ENCODE measurements at regions not wholly inside any gene's neighbourhood (a gene's known extent, or its start where the extent isn't known, plus 50 kb on each side); places are given as distances from the start of the nearest gene placed in this dataset.

DNA sequence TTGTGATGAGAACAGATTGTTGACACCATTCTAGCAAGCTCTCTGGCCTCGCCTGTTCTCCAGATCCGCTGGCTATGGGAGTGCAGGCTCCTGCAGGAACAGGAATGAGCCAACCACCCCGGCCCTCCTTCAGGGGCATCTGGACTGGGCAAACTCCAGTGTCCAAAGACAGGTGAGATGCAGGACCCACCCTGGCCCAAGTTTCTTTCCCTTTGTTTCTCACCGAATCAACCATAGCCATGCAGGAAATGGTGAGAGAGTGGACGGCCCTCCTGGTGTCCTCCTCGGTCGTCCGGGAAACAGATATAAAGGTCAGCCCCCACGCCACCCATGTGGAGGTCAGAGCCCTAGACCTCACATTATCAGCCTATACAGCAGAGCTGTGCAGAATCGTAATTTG, 108.6 kb upstream of the IRX2 start:
- Mint-ChIP-seq H3K4me1 (ENCODE audit: low read depth) (no peaks in the 10 kb centered on the region), H3K27ac (no peak overlapping the region), H3K36me3 (ENCODE audit: low read depth) (no peaks in the 10 kb centered on the region), H3K27me3 (ENCODE audit: insufficient read depth) (no peaks in the 10 kb centered on the region; the same call in 1 of the 2 replicates), H3K9me3 (peaks cover 47% of the 10 kb centered on the region), H3K4me3 (no peak overlapping the region)
- DNase-seq: no peak
- TF ChIP-seq, protein P1, sequence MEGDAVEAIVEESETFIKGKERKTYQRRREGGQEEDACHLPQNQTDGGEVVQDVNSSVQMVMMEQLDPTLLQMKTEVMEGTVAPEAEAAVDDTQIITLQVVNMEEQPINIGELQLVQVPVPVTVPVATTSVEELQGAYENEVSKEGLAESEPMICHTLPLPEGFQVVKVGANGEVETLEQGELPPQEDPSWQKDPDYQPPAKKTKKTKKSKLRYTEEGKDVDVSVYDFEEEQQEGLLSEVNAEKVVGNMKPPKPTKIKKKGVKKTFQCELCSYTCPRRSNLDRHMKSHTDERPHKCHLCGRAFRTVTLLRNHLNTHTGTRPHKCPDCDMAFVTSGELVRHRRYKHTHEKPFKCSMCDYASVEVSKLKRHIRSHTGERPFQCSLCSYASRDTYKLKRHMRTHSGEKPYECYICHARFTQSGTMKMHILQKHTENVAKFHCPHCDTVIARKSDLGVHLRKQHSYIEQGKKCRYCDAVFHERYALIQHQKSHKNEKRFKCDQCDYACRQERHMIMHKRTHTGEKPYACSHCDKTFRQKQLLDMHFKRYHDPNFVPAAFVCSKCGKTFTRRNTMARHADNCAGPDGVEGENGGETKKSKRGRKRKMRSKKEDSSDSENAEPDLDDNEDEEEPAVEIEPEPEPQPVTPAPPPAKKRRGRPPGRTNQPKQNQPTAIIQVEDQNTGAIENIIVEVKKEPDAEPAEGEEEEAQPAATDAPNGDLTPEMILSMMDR (IDR thresholded peaks at IDR 0.05): no peak

DNA sequence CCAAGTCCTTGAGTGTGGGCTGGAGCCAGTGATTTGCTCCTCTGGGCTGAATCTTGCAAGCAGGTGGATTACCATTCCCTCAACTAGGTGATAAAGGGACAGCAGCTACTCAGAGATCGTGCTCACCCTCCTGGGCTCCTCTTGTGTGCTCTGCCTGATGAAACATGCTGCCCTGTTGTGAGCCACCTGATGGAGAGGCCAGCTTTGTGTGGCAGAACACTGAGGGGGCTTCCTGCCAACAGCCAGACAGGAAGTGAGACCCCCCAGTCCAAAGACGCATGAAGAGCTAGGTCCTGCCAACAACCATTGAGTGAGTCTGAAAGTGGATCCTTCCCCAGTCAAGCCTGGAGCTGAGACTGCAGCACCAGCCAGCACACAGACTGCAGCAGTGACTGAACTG, 106.4 kb upstream of the IRX2 start:
- Mint-ChIP-seq H3K27ac (no peak overlapping the region), H3K4me3 (no peak overlapping the region), H3K4me1 (ENCODE audit: low read depth) (no peaks in the 10 kb centered on the region), H3K27me3 (ENCODE audit: insufficient read depth) (no peaks in the 10 kb centered on the region; the same call in 1 of the 2 replicates), H3K9me3 (peaks cover 44% of the 10 kb centered on the region), H3K36me3 (ENCODE audit: low read depth) (no peaks in the 10 kb centered on the region)
- TF ChIP-seq, protein P1 (IDR thresholded peaks at IDR 0.05): no peak
- no peak for DNase-seq

DNA sequence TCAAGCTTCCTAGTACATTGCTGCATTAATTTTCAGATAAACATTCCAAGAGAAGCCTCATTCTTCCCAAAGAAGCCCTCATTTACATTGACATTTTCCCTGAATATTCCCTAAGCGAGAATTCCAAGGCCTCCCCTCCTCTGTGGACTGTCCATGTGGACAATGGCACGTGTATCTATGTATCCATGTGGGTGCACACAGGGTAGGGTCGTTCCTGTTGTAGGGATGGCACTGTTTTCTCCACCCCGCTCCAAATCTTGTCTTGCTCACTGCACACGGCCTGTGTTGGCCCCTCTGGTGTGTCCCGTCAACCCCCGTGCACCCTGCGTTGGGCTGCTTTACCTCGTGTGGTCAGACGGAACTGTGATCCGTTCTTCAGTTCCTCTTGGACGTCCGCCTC, 104.7 kb upstream of the IRX2 start:
- no peaks in the 10 kb centered on the region; the same call in 1 of the 2 replicates for H3K27me3 Mint-ChIP-seq (ENCODE audit: insufficient read depth)
- H3K27ac Mint-ChIP-seq: no peak overlapping the region
- no peak overlapping the region for H3K4me3 Mint-ChIP-seq
- TF ChIP-seq, protein P1 (IDR thresholded peaks at IDR 0.05): no peak
- H3K4me1 Mint-ChIP-seq (ENCODE audit: low read depth): no peaks in the 10 kb centered on the region
- H3K36me3 Mint-ChIP-seq (ENCODE audit: low read depth): no peaks in the 10 kb centered on the region
- peaks cover 48% of the 10 kb centered on the region for H3K9me3 Mint-ChIP-seq
- DNase-seq: no peak

DNA sequence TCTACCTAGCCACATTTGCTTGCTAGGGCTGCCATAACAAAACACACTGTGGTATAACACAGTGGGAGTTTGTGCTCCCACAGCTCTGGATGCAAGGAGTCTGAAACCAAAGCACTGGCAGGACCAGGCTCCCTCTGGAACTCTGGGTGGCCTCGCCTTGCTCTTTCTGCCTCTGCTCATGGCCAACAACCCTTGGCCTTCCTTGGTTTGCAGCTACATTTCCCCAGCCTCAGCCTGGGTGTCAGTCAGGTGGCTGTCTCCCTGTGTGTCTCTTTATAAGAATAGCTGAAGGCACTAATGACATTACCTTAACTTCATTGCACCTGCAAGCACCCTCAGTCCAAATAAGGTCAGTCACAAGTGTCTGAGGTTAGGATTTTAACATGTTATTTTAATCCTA, 101.0 kb upstream of the IRX2 start:
- Mint-ChIP-seq H3K4me3 (no peak overlapping the region), H3K36me3 (ENCODE audit: low read depth) (no peaks in the 10 kb centered on the region), H3K27me3 (ENCODE audit: insufficient read depth) (no peaks in the 10 kb centered on the region), H3K4me1 (ENCODE audit: low read depth) (no peaks in the 10 kb centered on the region), H3K27ac (no peak overlapping the region), H3K9me3 (peaks cover 49% of the 10 kb centered on the region)
- DNase-seq: no peak
- TF ChIP-seq, protein P1 (IDR thresholded peaks at IDR 0.05): no peak

DNA sequence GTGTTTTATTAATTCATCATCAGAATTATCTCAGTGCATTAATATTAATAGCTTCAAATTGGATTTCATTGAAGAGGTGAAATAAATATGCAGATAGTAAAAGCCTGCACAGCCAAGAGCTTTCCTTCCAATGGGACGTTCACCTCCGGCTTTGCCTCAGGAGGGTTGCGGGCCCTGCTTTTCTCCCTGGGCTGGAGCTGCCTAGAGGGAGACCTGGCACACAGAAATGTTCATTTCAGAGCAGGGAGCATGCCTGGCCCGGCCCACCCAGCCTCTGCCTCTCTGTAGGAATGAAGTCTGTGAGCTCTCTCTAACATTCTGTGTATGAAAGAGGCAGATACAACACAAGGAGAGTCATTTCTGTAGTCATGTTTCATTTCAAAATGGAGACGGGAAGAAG, 100.4 kb upstream of the IRX2 start:
- no peaks in the 10 kb centered on the region for H3K36me3 Mint-ChIP-seq (ENCODE audit: low read depth)
- TF ChIP-seq, protein P1 (IDR thresholded peaks at IDR 0.05): no peak
- peaks cover 46% of the 10 kb centered on the region for H3K9me3 Mint-ChIP-seq
- H3K4me1 Mint-ChIP-seq (ENCODE audit: low read depth): no peaks in the 10 kb centered on the region
- H3K27ac Mint-ChIP-seq: no peak overlapping the region
- no peak for DNase-seq
- H3K27me3 Mint-ChIP-seq (ENCODE audit: insufficient read depth): no peaks in the 10 kb centered on the region
- H3K4me3 Mint-ChIP-seq: no peak overlapping the region

DNA sequence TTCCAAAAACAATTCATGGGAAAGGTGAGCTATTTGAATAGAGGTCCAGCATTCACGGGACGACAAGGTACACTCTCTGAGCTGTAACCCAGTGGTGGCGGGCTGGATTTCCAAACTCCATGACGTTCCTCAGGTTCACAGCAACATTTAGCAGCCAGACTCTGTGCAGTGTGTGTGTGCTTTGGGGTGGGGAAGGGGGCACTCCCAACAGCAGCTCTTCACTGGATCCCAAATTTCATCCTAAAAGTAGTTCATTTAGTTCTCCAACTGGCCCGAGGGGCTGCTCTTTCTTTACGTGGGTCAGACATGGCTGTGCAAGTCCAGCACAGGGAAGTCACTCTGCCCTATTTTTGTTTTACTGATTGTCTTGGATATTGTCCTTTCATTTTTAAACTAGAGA, 98.0 kb upstream of the IRX2 start:
- no peaks in the 10 kb centered on the region for H3K36me3 Mint-ChIP-seq (ENCODE audit: low read depth)
- no peak overlapping the region for H3K27ac Mint-ChIP-seq
- H3K4me1 Mint-ChIP-seq (ENCODE audit: low read depth): no peaks in the 10 kb centered on the region
- no peaks in the 10 kb centered on the region; the same call in 1 of the 2 replicates for H3K27me3 Mint-ChIP-seq (ENCODE audit: insufficient read depth)
- peaks cover 38% of the 10 kb centered on the region for H3K9me3 Mint-ChIP-seq
- H3K4me3 Mint-ChIP-seq: no peak overlapping the region
- no peak for DNase-seq
- TF ChIP-seq, protein P1 (IDR thresholded peaks at IDR 0.05): no peak

Measured in HFFc6 (cell line).